SK-N-SH (cell line): ENCODE measurements at regions not wholly inside any gene's neighbourhood (a gene's known extent, or its start where the extent isn't known, plus 50 kb on each side); places are given as distances from the start of the nearest gene placed in this dataset.

ENCODE experiments used
- CTCF ChIA-PET: fragments of 300-600, 350-600 bp; formaldehyde crosslinking; extraction: SDS; loops from one replicate; lab custom pipeline; 2021; lab: Yijun Ruan, JAX
- POLR2A ChIA-PET: fragments of 350-600 bp; sonication (Branson Sonifier 250); formaldehyde crosslinking; extraction: SDS; loops from one replicate; lab custom pipeline; 2020; ENCODE audit warnings: antibody characterized with exemption, inconsistent platforms; lab: Yijun Ruan, JAX
- DNase-seq: peaks from one replicate; pipeline ENCODE4 v3.0.0; 2012
- H2AFZ ChIP-seq: fragments of 200-600 bp; sonication (generic); 2 replicates; pipeline ENCODE4 v1.8.1; 2016; ENCODE audit warnings: antibody characterized with exemption, mild to moderate bottlenecking, low read depth
- H3F3A ChIP-seq: fragments of 200-600 bp; sonication (generic); replicated peaks from 2 replicates; pipeline ENCODE3; 2016; ENCODE audit warnings: antibody characterized with exemption, mild to moderate bottlenecking; ENCODE audit not compliant: insufficient read depth
- H3K27ac ChIP-seq, 2 experiments: fragments of 200-500 bp in 1 of 2; fragments of 200-600 bp in 1 of 2; sonication (Bioruptor generic) in 1 of 2; sonication (generic), shearing (Covaris generic) in 1 of 2; 2 replicates each; pipeline versions ENCODE4 v1.5.1 to v1.6.1; 2014 to 2016; ENCODE audit warnings: low read depth in 2 of 2, inconsistent platforms in 1 of 2, low read length in 1 of 2, mild to moderate bottlenecking in 1 of 2, mixed read lengths in 1 of 2
- H3K27me3 ChIP-seq: fragments of 200-600 bp; sonication (generic), shearing (Covaris generic); 2 replicates; pipeline ENCODE4 v1.6.1; 2016; ENCODE audit warnings: mixed run types; ENCODE audit not compliant: insufficient read depth
- H3K36me3 ChIP-seq, 2 experiments: fragments of 200-500 bp in 1 of 2; fragments of 200-600 bp in 1 of 2; sonication (Bioruptor generic) in 1 of 2; sonication (generic) in 1 of 2; replicated peaks in 1 of 2; 2 replicates each; pipeline versions ENCODE3 to v1.5.1; 2014 to 2016; ENCODE audit warnings: low read length in 1 of 2, mild to moderate bottlenecking in 1 of 2; ENCODE audit not compliant: insufficient read depth in 2 of 2, control insufficient read depth in 1 of 2
- H3K4me1 ChIP-seq, 2 experiments: fragments of 200-500 bp in 1 of 2; fragments of 200-600 bp in 1 of 2; sonication (Bioruptor generic) in 1 of 2; sonication (generic), shearing (Covaris generic) in 1 of 2; 2 replicates each; pipeline versions ENCODE4 v1.5.1 to v1.6.1; 2014 to 2016; ENCODE audit warnings: low read depth in 1 of 2, low read length in 1 of 2, mixed run types in 1 of 2; ENCODE audit not compliant: insufficient read depth in 2 of 2, control insufficient read depth in 1 of 2
- H3K4me2 ChIP-seq: fragments of 200-600 bp; sonication (generic), shearing (Covaris generic); 2 replicates; pipeline ENCODE4 v1.6.1; 2017; ENCODE audit warnings: mixed run types
- H3K4me3 ChIP-seq, 2 experiments: fragments of 200-500 bp in 1 of 2; fragments of 200-600 bp in 1 of 2; sonication (Bioruptor generic) in 1 of 2; sonication (generic), shearing (Covaris generic) in 1 of 2; 2 replicates each; pipeline versions ENCODE4 v1.5.1 to v1.8.1; 2014 to 2016; ENCODE audit warnings: low read depth in 2 of 2, inconsistent platforms in 1 of 2, low read length in 1 of 2, mild to moderate bottlenecking in 1 of 2, mixed read lengths in 1 of 2, moderate library complexity in 1 of 2
- H3K79me2 ChIP-seq: fragments of 200-600 bp; sonication (generic); 2 replicates; pipeline ENCODE4 v1.8.1; 2017; ENCODE audit warnings: mild to moderate bottlenecking; ENCODE audit not compliant: insufficient read depth
- H3K9ac ChIP-seq: fragments of 200-600 bp; sonication (generic); 2 replicates; pipeline ENCODE4 v1.6.1; 2017; ENCODE audit warnings: mixed run types
- H3K9me2 ChIP-seq: fragments of 200-600 bp; sonication (generic); 2 replicates; pipeline ENCODE4 v1.6.1; 2017; ENCODE audit warnings: mixed run types
- H3K9me3 ChIP-seq: fragments of 200-600 bp; sonication (generic); 2 replicates; pipeline ENCODE4 v1.6.1; 2017; ENCODE audit warnings: mixed run types, mild to moderate bottlenecking, moderate library complexity
- H4K20me1 ChIP-seq: fragments of 200-600 bp; sonication (generic); 2 replicates; pipeline ENCODE4 v1.6.1; 2017; ENCODE audit warnings: mild to moderate bottlenecking, mixed run types; ENCODE audit not compliant: insufficient read depth
- EZH2phosphoT487 ChIP-seq: fragments of 200-600 bp; sonication (generic); IDR thresholded peaks from 2 replicates; pipeline ENCODE4 v1.6.1; 2017; ENCODE audit warnings: low read depth, mixed run types, mild to moderate bottlenecking, antibody characterized with exemption, moderate library complexity, borderline replicate concordance
- FOSL2 ChIP-seq: IDR thresholded peaks from 2 replicates; pipeline ENCODE4 v1.4.0; 2012; ENCODE audit warnings: low read depth, mild to moderate bottlenecking, moderate library complexity, borderline replicate concordance
- GATA2 ChIP-seq: sonication (generic); formaldehyde crosslinking; IDR thresholded peaks from 2 replicates; pipeline ENCODE4 v1.5.0; 2020; ENCODE audit warnings: mild to moderate bottlenecking, missing genetic modification reagents
- NRF1 ChIP-seq: IDR thresholded peaks from 2 replicates; pipeline ENCODE4 v1.6.1; 2012; ENCODE audit warnings: low read depth, mild to moderate bottlenecking, low read length
- POLR2AphosphoS5 ChIP-seq: IDR thresholded peaks from 2 replicates; pipeline ENCODE4 v1.6.1; 2012; ENCODE audit warnings: low read depth, low read length
- RAD21 ChIP-seq: IDR thresholded peaks from 2 replicates; pipeline ENCODE4 v1.6.1; 2012; ENCODE audit warnings: mild to moderate bottlenecking, low read length
- TCF12 ChIP-seq: IDR thresholded peaks from 2 replicates; pipeline ENCODE4 v1.4.0; 2012
- WGBS: methylation state at CpG from one replicate; pipeline ENCODE4 v1.1.6; 2017; ENCODE audit warnings: low lambda C conversion rate; 5-methylcytosine and 5-hydroxymethylcytosine counted together
- TF ChIP-seq, protein P1 (sequence below): IDR thresholded peaks from 2 replicates; pipeline ENCODE4 v1.4.0; 2012; ENCODE audit warnings: low read depth, borderline replicate concordance
- TF ChIP-seq, protein P2 (sequence below): IDR thresholded peaks from 2 replicates; pipeline ENCODE4 v1.4.0; 2012; ENCODE audit warnings: low read depth, borderline replicate concordance
- TF ChIP-seq, protein P3 (sequence below): IDR thresholded peaks from 2 replicates; pipeline ENCODE4 v1.4.0; 2012; ENCODE audit warnings: low read depth
- TF ChIP-seq, protein P4 (sequence below): IDR thresholded peaks from 2 replicates; pipeline ENCODE4 v1.6.1; 2012; ENCODE audit warnings: mild to moderate bottlenecking, low read depth, low read length, moderate library complexity

DNA sequence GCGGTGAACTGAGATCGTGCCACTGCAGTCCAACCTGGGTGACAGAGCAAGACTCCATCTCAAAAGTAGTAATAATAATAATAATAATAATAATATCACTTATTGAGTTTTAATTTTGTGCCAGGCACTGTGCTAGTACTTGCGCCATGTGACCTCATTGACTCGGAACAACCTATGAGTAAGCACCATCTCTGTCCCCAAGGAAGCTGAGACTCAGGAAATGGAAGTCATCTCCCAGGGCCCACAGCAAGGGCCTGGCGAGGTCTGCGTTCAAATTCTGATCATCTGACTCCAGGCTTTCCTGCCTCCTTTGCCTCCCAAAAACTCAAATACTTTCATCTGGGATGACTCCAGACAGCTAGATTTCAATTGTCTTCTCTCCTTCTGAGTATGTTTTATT is 162.9 kb downstream of the SEC14L1 start:
- Histone ChIP-seq H3F3A (peaks cover 28% of the 10 kb centered on the region), H3K27ac (peak overlapping the region; percentile 62 to 65), H4K20me1 (no peaks in the 10 kb centered on the region), H3K9me2 (no peaks in the 10 kb centered on the region), H3K4me3 (no peak overlapping the region), H2AFZ (peak overlapping the region; percentile 29; the same call in 1 of the 2 replicates), H3K4me2 (peak overlapping the region; percentile 41), H3K27me3 (no peaks in the 10 kb centered on the region), H3K4me1 (peaks cover 37 to 51% of the 10 kb centered on the region in 2 experiments), H3K9ac (peak overlapping the region; percentile 3; the same call in 1 of the 2 replicates), H3K79me2 (0 out of 2 replicates have a peak, but pooled peaks cover 6% of the 10 kb centered on the region), H3K9me3 (no peaks in the 10 kb centered on the region), H3K36me3 (peaks cover 0 to 4% of the 10 kb centered on the region in 2 experiments)
- ChIA-PET POLR2A (no interaction called here), CTCF (interaction anchor here (0.9 to 1.3 kb wide), 2 partner anchors 22 to 57 kb away, joined by 3 read pairs; no protein-coding TSS in a partner anchor)
- TF ChIP-seq RAD21 (no peak), NRF1 (no peak), GATA2 (CRISPR knock-in tag) (no peak), FOSL2 (no peak), POLR2AphosphoS5 (no peak)
- TF ChIP-seq, protein P1, sequence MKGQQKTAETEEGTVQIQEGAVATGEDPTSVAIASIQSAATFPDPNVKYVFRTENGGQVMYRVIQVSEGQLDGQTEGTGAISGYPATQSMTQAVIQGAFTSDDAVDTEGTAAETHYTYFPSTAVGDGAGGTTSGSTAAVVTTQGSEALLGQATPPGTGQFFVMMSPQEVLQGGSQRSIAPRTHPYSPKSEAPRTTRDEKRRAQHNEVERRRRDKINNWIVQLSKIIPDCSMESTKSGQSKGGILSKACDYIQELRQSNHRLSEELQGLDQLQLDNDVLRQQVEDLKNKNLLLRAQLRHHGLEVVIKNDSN = peak; percentile 60; the same call in 1 of the 2 replicates
- TF ChIP-seq, protein P2, sequence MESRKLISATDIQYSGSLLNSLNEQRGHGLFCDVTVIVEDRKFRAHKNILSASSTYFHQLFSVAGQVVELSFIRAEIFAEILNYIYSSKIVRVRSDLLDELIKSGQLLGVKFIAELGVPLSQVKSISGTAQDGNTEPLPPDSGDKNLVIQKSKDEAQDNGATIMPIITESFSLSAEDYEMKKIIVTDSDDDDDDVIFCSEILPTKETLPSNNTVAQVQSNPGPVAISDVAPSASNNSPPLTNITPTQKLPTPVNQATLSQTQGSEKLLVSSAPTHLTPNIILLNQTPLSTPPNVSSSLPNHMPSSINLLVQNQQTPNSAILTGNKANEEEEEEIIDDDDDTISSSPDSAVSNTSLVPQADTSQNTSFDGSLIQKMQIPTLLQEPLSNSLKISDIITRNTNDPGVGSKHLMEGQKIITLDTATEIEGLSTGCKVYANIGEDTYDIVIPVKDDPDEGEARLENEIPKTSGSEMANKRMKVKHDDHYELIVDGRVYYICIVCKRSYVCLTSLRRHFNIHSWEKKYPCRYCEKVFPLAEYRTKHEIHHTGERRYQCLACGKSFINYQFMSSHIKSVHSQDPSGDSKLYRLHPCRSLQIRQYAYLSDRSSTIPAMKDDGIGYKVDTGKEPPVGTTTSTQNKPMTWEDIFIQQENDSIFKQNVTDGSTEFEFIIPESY = no peak
- TF ChIP-seq, protein P3, sequence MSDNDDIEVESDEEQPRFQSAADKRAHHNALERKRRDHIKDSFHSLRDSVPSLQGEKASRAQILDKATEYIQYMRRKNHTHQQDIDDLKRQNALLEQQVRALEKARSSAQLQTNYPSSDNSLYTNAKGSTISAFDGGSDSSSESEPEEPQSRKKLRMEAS = no peak
- DNase-seq = no peak
- WGBS = 75% methylated on average over 6 of the region's 6 CpGs

DNA sequence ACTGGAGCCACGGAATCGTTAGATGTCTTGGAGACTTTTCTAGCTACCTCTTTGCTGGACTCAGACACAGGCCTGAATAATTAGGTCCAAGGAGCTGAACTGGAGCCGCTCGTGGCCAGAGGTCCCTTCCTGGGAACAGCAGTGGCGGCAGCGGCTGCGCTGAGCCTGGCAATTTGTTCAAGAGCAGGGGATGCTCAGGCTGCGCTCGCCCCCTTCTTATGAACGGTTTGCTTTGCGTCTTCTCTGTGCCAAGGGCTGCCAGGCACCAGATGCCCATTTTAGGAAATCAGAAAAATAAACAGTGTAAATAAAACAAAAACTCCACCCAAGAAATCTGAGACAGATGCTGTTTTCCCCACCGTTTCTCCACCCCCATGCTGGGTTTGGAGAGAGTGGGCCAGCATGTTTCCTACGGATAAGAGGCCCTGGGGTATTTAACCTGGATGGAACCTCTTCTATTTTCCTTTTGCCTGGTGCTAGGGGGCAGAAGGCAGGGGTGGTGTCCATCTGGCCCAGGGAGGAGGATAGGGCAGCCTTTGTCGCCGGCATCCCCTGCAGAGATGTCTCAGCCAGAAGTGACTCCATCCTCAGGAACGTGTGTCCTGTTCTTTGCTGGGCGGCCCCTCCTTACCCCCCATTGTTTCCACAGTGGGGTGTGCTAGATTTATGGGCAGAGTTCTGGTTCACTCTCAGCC is 163.4 kb downstream of the SEC14L1 start:
- no peaks in the 10 kb centered on the region for H3K9me3 ChIP-seq
- WGBS = 69% methylated on average over 17 of the region's 17 CpGs
- peak overlapping the region; percentile 29; the same call in 1 of the 2 replicates for H2AFZ ChIP-seq
- no peaks in the 10 kb centered on the region for H3K27me3 ChIP-seq
- H3K4me3 ChIP-seq = no peak overlapping the region
- peaks cover 32% of the 10 kb centered on the region for H3F3A ChIP-seq
- H3K27ac ChIP-seq = peak overlapping the region; percentile 62 to 65
- H3K36me3 ChIP-seq = peaks cover 0 to 4% of the 10 kb centered on the region in 2 experiments
- TF ChIP-seq, protein P1 = no peak
- TF ChIP-seq, protein P4, sequence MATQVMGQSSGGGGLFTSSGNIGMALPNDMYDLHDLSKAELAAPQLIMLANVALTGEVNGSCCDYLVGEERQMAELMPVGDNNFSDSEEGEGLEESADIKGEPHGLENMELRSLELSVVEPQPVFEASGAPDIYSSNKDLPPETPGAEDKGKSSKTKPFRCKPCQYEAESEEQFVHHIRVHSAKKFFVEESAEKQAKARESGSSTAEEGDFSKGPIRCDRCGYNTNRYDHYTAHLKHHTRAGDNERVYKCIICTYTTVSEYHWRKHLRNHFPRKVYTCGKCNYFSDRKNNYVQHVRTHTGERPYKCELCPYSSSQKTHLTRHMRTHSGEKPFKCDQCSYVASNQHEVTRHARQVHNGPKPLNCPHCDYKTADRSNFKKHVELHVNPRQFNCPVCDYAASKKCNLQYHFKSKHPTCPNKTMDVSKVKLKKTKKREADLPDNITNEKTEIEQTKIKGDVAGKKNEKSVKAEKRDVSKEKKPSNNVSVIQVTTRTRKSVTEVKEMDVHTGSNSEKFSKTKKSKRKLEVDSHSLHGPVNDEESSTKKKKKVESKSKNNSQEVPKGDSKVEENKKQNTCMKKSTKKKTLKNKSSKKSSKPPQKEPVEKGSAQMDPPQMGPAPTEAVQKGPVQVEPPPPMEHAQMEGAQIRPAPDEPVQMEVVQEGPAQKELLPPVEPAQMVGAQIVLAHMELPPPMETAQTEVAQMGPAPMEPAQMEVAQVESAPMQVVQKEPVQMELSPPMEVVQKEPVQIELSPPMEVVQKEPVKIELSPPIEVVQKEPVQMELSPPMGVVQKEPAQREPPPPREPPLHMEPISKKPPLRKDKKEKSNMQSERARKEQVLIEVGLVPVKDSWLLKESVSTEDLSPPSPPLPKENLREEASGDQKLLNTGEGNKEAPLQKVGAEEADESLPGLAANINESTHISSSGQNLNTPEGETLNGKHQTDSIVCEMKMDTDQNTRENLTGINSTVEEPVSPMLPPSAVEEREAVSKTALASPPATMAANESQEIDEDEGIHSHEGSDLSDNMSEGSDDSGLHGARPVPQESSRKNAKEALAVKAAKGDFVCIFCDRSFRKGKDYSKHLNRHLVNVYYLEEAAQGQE = no peak
- peak; percentile 43; the same call in 1 of the 2 replicates for TF ChIP-seq FOSL2
- no peak for TF ChIP-seq EZH2phosphoT487
- TF ChIP-seq, protein P2 = no peak
- TF ChIP-seq TCF12 = peak; percentile 35; the same call in 1 of the 2 replicates
- peak; percentile 58 for DNase-seq
- CTCF ChIA-PET = interaction anchor here (1.3 kb wide), 1 partner anchor 23 kb away, joined by 3 read pairs; no protein-coding TSS in a partner anchor
- H3K4me1 ChIP-seq = peaks cover 43 to 57% of the 10 kb centered on the region in 2 experiments
- H3K9ac ChIP-seq = peak overlapping the region; percentile 3; the same call in 1 of the 2 replicates
- POLR2A ChIA-PET = no interaction called here
- no peaks in the 10 kb centered on the region for H4K20me1 ChIP-seq
- 0 out of 2 replicates have a peak, but pooled peaks cover 6% of the 10 kb centered on the region for H3K79me2 ChIP-seq
- peak overlapping the region; percentile 41 for H3K4me2 ChIP-seq
- H3K9me2 ChIP-seq = no peaks in the 10 kb centered on the region
